ENCODE measurements at regions not wholly inside any gene's neighbourhood (a gene's known extent, or its start where the extent isn't known, plus 50 kb on each side); places are given as distances from the start of the nearest gene placed in this dataset.

- TF ChIP-seq POLR2A (IDR thresholded peaks at IDR 0.05) (no peak), CTCF (IDR thresholded peaks at IDR 0.05) (no peak)
These were observed 138.3 kb upstream of the ZNF521 start for GRCh38 chr18:25490316-25490715.
